ACC112 (cell line): ENCODE measurements at regions not wholly inside any gene's neighbourhood (a gene's known extent, or its start where the extent isn't known, plus 50 kb on each side); places are given as distances from the start of the nearest gene placed in this dataset.

ENCODE experiments used
- H2AFZ ChIP-seq: fragments of 200-600 bp; sonication (generic); one replicate; pipeline ENCODE4 v1.6.0; 2017; ENCODE audit warnings: antibody characterized with exemption, low read length; ENCODE audit not compliant: unreplicated experiment
- H3K27ac ChIP-seq: fragments of 200-600 bp; sonication (generic); 2 replicates; pipeline ENCODE4 v1.5.1; 2014; ENCODE audit warnings: low read depth, mild to moderate bottlenecking, antibody characterized with exemption, low read length, moderate library complexity
- H3K27me3 ChIP-seq: fragments of 200-600 bp; sonication (generic); 2 replicates; pipeline ENCODE4 v1.6.1; 2014; ENCODE audit warnings: mild to moderate bottlenecking, antibody characterized with exemption, low read length, moderate library complexity, mixed read lengths; ENCODE audit not compliant: insufficient read depth
- H3K36me3 ChIP-seq: fragments of 200-600 bp; sonication (generic); 2 replicates; pipeline ENCODE4 v1.6.1; 2016; ENCODE audit warnings: mild to moderate bottlenecking, antibody characterized with exemption, low read length, moderate library complexity, mixed read lengths; ENCODE audit not compliant: insufficient read depth
- H3K4me1 ChIP-seq: fragments of 200-600 bp; sonication (generic); one replicate; pipeline ENCODE4 v1.6.1; 2016; ENCODE audit warnings: low read length, mixed read lengths; ENCODE audit not compliant: insufficient read depth, unreplicated experiment, control insufficient read depth
- H3K4me3 ChIP-seq: fragments of 200-600 bp; sonication (generic); 2 replicates; pipeline ENCODE4 v1.5.1; 2014; ENCODE audit warnings: mild to moderate bottlenecking, low read depth, low read length
- H3K79me2 ChIP-seq: fragments of 200-600 bp; sonication (generic); one replicate; pipeline ENCODE4 v1.6.0; 2016; ENCODE audit warnings: low read length; ENCODE audit not compliant: control insufficient read depth, unreplicated experiment, insufficient read depth

DNA sequence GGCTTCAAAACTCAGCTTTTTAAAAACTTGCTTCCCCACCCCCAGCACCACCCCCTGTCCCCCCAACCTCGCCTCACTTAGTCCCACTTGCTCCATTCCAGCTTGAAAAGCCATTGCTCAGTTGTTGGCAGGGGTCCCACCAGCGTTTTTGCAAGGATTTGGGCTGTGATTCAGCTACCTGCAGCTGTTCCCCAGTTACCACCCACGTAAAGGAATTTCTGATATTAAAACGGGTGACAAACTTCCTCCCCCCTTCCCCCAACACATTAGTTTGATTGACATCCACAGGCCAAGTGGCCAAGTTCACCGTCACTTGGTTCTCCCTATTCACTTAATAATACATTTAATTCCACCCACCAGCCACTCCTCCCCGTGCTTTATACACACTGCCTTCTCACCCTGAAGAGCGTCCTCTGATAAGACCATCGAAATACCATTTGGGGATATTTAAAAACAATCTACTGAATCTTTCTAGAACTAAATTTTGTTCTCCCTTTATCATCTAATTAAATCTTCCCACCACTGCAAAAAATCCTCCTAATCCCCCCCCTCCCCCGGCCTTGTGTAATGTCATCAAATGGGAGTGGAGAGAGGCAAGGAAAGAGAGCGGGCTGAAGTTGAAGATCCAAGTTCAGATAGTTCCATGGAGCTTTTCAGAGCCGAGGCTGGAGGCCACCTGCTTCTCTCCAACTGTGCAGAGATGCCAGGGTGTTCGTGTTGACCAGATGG is 55.1 kb downstream of the SOX9 start:
- Histone ChIP-seq H3K27ac (no peak overlapping the region), H2AFZ (no peak overlapping the region), H3K4me1 (no peaks in the 10 kb centered on the region), H3K79me2 (no peaks in the 10 kb centered on the region), H3K27me3 (peaks cover 4% of the 10 kb centered on the region; the same call in 1 of the 2 replicates), H3K36me3 (no peaks in the 10 kb centered on the region), H3K4me3 (no peak overlapping the region)

- no peaks in the 10 kb centered on the region for H3K79me2 ChIP-seq
- no peaks in the 10 kb centered on the region for H3K4me1 ChIP-seq
- no peak overlapping the region for H3K4me3 ChIP-seq
- H2AFZ ChIP-seq: no peak overlapping the region
- no peak overlapping the region for H3K27ac ChIP-seq
- H3K36me3 ChIP-seq: no peaks in the 10 kb centered on the region
- peaks cover 9% of the 10 kb centered on the region; the same call in 1 of the 2 replicates for H3K27me3 ChIP-seq
These were observed 55.7 kb downstream of the SOX9 start for GRCh38 chr17:72176516-72176851.

GRCh38 chr17:72176951-72177660 is 56.3 kb downstream of the SOX9 start:
- H3K27me3 ChIP-seq: peaks cover 14% of the 10 kb centered on the region; the same call in 1 of the 2 replicates
- no peaks in the 10 kb centered on the region for H3K36me3 ChIP-seq
- H3K4me1 ChIP-seq: no peaks in the 10 kb centered on the region
- H3K4me3 ChIP-seq: no peak overlapping the region
- H2AFZ ChIP-seq: no peak overlapping the region
- H3K27ac ChIP-seq: no peak overlapping the region
- H3K79me2 ChIP-seq: no peaks in the 10 kb centered on the region

GRCh38 chr17:72177738-72178137 is 56.9 kb downstream of the SOX9 start:
- Histone ChIP-seq H2AFZ (no peak overlapping the region), H3K27ac (no peak overlapping the region), H3K36me3 (no peaks in the 10 kb centered on the region), H3K4me3 (no peak overlapping the region), H3K4me1 (no peaks in the 10 kb centered on the region), H3K27me3 (peaks cover 19% of the 10 kb centered on the region; the same call in 1 of the 2 replicates), H3K79me2 (no peaks in the 10 kb centered on the region)

GRCh38 chr17:72182371-72182873 is 61.6 kb downstream of the SOX9 start:
- no peak overlapping the region for H3K27ac ChIP-seq
- H3K36me3 ChIP-seq: no peaks in the 10 kb centered on the region
- H3K27me3 ChIP-seq: peaks cover 23% of the 10 kb centered on the region; the same call in 1 of the 2 replicates
- no peak overlapping the region for H3K4me3 ChIP-seq
- no peak overlapping the region for H2AFZ ChIP-seq
- H3K4me1 ChIP-seq: no peaks in the 10 kb centered on the region
- H3K79me2 ChIP-seq: no peaks in the 10 kb centered on the region

- Histone ChIP-seq H3K4me1 (no peaks in the 10 kb centered on the region), H3K36me3 (no peaks in the 10 kb centered on the region), H2AFZ (no peak overlapping the region), H3K79me2 (no peaks in the 10 kb centered on the region), H3K27ac (no peak overlapping the region), H3K27me3 (peaks cover 23% of the 10 kb centered on the region; the same call in 1 of the 2 replicates), H3K4me3 (no peak overlapping the region)
These were observed 62.4 kb downstream of the SOX9 start for GRCh38 chr17:72183194-72183685.

- Histone ChIP-seq H3K27me3 (peaks cover 23% of the 10 kb centered on the region; the same call in 1 of the 2 replicates), H3K79me2 (no peaks in the 10 kb centered on the region)
These were observed 64.0 kb downstream of the SOX9 start for GRCh38 chr17:72184805-72185204.

DNA sequence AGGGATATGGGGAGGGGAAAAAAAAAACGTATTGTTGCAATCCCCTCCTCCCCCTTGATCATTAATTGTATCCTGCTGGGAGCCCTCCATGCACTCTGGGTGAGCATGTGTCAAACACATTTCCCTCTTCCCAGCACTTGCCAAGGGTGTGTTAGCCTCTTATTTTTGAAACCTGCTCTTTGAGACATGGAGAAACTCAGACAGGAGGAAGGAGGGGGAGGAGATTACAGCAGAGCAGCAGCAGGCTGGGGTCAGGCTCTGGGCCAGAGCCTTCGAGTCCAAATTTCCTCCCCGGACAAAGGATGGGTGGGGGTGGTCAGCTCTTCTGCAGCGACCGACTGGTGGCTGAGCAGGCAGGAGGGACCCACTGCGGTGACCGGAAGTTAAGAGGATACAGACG is 64.7 kb downstream of the SOX9 start:
- H3K79me2 ChIP-seq: no peaks in the 10 kb centered on the region
- H3K27me3 ChIP-seq: peaks cover 23% of the 10 kb centered on the region; the same call in 1 of the 2 replicates
- no peak overlapping the region for H3K27ac ChIP-seq
- no peak overlapping the region for H2AFZ ChIP-seq
- no peaks in the 10 kb centered on the region for H3K4me1 ChIP-seq
- no peaks in the 10 kb centered on the region for H3K36me3 ChIP-seq
- no peak overlapping the region for H3K4me3 ChIP-seq

More at GRCh38 chr17:72184805-72185204, 64.0 kb downstream of the SOX9 start:
- H3K36me3 ChIP-seq: no peaks in the 10 kb centered on the region
- no peaks in the 10 kb centered on the region for H3K4me1 ChIP-seq
- H2AFZ ChIP-seq: no peak overlapping the region
- no peak overlapping the region for H3K4me3 ChIP-seq
- H3K27ac ChIP-seq: no peak overlapping the region

GRCh38 chr17:72187556-72187955 is 66.7 kb downstream of the SOX9 start:
- H3K4me3 ChIP-seq: no peak overlapping the region
- H3K4me1 ChIP-seq: peaks cover 8% of the 10 kb centered on the region
- H3K27ac ChIP-seq: no peak overlapping the region
- H3K27me3 ChIP-seq: peaks cover 4% of the 10 kb centered on the region; the same call in 1 of the 2 replicates
- no peak overlapping the region for H2AFZ ChIP-seq
- H3K79me2 ChIP-seq: no peaks in the 10 kb centered on the region
- H3K36me3 ChIP-seq: no peaks in the 10 kb centered on the region

DNA sequence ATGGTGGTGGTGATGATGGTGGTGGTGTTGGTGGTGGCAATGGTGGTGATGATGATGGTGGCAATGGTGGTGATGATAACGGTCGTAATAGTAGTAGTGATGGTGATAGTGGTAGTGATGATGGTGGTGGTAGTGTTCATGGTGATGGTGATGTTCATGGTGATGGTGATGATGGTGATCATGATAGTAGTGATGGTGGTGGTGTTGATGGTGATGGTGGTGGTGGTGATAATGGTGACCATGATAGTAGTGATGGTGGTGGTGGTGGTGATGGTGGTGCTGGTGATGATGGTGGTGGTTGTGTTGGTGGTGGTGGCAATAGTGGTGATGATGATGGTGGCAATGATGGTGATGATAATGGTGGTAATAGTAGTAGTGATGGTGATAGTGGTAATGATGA is 68.0 kb downstream of the SOX9 start:
- Histone ChIP-seq H3K4me3 (no peak overlapping the region), H3K27me3 (peaks cover 3% of the 10 kb centered on the region; the same call in 1 of the 2 replicates), H3K4me1 (peaks cover 20% of the 10 kb centered on the region), H3K36me3 (no peaks in the 10 kb centered on the region), H3K79me2 (no peaks in the 10 kb centered on the region), H3K27ac (no peak overlapping the region), H2AFZ (no peak overlapping the region)
